ENCODE measurements at regions not wholly inside any gene's neighbourhood (a gene's known extent, or its start where the extent isn't known, plus 50 kb on each side); places are given as distances from the start of the nearest gene placed in this dataset.

DNA sequence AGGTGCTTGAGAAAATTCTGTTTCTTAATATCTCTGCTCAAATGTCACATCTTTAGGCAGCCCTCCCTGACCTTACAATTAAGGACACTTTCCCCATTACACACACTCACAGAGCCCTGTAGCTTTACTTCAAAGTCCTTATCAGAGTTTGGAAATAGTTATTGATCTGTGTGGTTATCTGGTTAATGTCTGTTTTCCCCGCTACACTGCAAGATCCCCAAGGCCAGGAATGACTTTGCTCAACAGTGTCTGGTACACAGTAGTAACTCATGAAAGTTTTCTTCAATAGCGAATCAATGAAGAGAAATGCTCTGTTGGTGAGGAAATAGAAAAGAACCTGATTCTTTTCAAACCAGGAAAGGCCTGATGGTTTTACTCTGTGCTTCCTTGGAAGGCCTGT is 554.4 kb downstream of the REEP3 start:
- TF ChIP-seq CTCF (IDR thresholded peaks at IDR 0.05; ENCODE audit: insufficient read depth, low read length, poor library complexity, severe bottlenecking) (no peak), EZH2phosphoT487 (conservative IDR thresholded peaks at IDR 0.05; ENCODE audit: low read length) (no peak)
